ENCODE measurements at regions not wholly inside any gene's neighbourhood (a gene's known extent, or its start where the extent isn't known, plus 50 kb on each side); places are given as distances from the start of the nearest gene placed in this dataset.

DNA sequence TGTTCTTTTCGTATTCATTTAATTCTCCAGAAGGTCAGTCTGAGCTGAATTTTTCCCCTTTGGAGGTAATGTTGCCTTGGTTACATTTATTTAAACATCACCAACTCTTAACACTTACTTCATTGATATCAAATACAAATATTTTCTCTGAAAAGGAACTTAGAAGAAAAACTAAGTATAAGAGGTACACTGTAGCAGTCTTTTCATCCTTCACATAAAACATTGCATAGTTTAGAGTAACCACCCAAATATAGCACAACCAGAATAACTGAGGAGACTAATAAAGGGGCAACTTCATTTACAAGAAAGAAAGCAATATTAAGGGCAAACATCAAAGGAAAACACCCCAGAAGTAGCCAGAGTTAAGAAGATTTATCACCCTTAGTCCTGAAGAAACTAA lies 1115.0 kb upstream of the POT1 start:
- TF ChIP-seq, protein P1, sequence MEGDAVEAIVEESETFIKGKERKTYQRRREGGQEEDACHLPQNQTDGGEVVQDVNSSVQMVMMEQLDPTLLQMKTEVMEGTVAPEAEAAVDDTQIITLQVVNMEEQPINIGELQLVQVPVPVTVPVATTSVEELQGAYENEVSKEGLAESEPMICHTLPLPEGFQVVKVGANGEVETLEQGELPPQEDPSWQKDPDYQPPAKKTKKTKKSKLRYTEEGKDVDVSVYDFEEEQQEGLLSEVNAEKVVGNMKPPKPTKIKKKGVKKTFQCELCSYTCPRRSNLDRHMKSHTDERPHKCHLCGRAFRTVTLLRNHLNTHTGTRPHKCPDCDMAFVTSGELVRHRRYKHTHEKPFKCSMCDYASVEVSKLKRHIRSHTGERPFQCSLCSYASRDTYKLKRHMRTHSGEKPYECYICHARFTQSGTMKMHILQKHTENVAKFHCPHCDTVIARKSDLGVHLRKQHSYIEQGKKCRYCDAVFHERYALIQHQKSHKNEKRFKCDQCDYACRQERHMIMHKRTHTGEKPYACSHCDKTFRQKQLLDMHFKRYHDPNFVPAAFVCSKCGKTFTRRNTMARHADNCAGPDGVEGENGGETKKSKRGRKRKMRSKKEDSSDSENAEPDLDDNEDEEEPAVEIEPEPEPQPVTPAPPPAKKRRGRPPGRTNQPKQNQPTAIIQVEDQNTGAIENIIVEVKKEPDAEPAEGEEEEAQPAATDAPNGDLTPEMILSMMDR (IDR thresholded peaks at IDR 0.05 in 4 of 5, conservative IDR thresholded peaks at IDR 0.05 in 1 of 5): no peak
- TF ChIP-seq POLR2A (IDR thresholded peaks at IDR 0.05): no peak
- DNase-seq (no peak), ATAC-seq (no peak)
- H3K9me3 ChIP-seq: no peaks in the 10 kb centered on the region
- in situ Hi-C loops (cut with MboI; ENCODE audit: low sequenced_read_pairs in 4 of 4) (no loop called here), intact Hi-C loops (cut with DNase I; ENCODE audit: low total_unique reads) (no loop called here)
- H3K4me3 ChIP-seq: no peak overlapping the region
- H3K4me1 ChIP-seq: no peaks in the 10 kb centered on the region
- H3K36me3 ChIP-seq: no peaks in the 10 kb centered on the region
- H3K27ac ChIP-seq: no peak overlapping the region
- H3K27me3 ChIP-seq: no peaks in the 10 kb centered on the region

DNA sequence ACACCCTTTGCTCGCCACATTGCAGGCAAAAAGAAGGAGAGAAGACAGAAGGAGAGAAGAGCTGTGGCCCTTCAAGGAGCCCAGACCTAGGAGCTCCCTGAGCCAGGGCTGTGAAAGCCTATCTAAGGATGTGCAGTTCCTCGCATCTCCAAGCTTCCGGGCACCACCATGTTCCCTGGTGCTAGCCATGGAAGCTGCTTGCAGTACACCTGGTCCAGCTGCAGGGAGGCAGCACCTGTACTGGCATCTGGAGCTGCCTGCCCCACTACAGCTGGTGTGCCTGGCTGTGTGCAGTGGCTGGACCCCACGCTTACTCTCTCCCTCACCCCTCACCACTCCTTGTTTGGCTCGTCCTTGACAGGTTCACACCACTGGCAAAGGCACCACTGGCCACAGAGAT lies 1111.8 kb upstream of the POT1 start:
- no peak overlapping the region for H3K27ac ChIP-seq
- no peaks in the 10 kb centered on the region for H3K36me3 ChIP-seq
- DNase-seq (no peak), ATAC-seq (no peak)
- intact Hi-C loops (cut with DNase I; ENCODE audit: low total_unique reads) (no loop called here), in situ Hi-C loops (cut with MboI; ENCODE audit: low sequenced_read_pairs in 4 of 4) (no loop called here)
- no peaks in the 10 kb centered on the region for H3K9me3 ChIP-seq
- no peaks in the 10 kb centered on the region for H3K27me3 ChIP-seq
- H3K4me1 ChIP-seq: no peaks in the 10 kb centered on the region
- TF ChIP-seq, protein P1 (IDR thresholded peaks at IDR 0.05 in 4 of 5, conservative IDR thresholded peaks at IDR 0.05 in 1 of 5): no peak
- no peak for TF ChIP-seq POLR2A (IDR thresholded peaks at IDR 0.05)
- H3K4me3 ChIP-seq: no peak overlapping the region

DNA sequence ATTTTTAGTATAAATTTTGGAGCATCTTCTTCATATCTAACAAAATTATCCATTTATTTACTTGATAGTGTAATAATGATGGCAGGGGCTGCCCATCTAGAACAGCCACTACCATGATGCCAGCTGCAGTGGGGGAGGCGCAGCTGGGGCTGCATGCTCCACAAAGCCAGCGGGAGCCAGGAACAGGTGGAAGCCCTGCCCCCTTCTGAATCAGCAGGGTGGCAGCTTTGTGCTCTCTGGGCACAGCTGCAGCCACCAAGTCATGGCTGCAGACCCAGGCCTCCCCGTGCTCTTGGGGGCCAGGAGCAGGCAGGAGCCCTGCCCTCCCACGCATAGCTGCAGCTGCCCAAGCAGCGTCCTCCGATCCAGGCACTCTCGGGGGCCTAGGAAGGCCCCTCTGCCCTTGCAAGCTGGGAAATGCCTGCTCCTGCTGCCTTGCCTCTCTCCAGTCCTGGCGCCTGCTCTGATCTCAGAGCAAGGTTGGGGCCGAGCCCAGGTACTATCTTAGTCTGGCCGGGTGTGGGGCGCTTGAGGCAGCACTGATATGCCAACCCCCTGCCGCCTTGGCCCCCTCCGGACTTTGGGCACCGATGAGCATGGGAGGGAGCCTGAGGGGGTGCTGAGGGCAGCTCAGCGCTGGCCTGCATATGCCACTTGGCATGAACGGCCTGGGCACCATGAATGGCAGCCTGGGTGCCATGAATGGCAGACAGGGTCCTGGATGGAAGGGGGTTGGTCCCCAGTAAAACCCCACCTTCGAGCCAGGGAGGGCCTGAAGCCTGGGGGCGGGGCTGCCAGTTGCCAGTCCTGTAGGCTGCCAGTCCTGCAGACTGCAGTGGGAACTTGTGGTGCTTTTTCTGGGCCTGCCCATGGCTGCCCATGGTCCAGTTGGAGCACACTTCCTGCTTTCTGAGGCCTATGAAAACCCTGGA lies 1110.8 kb upstream of the POT1 start:
- TF ChIP-seq POLR2A (IDR thresholded peaks at IDR 0.05): no peak
- TF ChIP-seq, protein P1 (IDR thresholded peaks at IDR 0.05 in 4 of 5, conservative IDR thresholded peaks at IDR 0.05 in 1 of 5): no peak
- intact Hi-C loops (cut with DNase I; ENCODE audit: low total_unique reads): no loop called here
- H3K4me1 ChIP-seq: no peaks in the 10 kb centered on the region
- in situ Hi-C loops (cut with MboI; ENCODE audit: low sequenced_read_pairs in 4 of 4): no loop called here
- no peak overlapping the region for H3K4me3 ChIP-seq
- H3K27me3 ChIP-seq: no peaks in the 10 kb centered on the region
- DNase-seq: no peak
- no peaks in the 10 kb centered on the region for H3K9me3 ChIP-seq
- no peaks in the 10 kb centered on the region for H3K36me3 ChIP-seq
- ATAC-seq: no peak
- H3K27ac ChIP-seq: no peak overlapping the region

- intact Hi-C loops (cut with DNase I; ENCODE audit: low total_unique reads): no loop called here
Observed at GRCh38 chr7:126026421-126027088, 1096.9 kb upstream of the POT1 start.

More at GRCh38 chr7:126026421-126027088, 1096.9 kb upstream of the POT1 start:
- H3K27me3 ChIP-seq: no peaks in the 10 kb centered on the region
- no peak for TF ChIP-seq POLR2A (IDR thresholded peaks at IDR 0.05)
- TF ChIP-seq, protein P1 (IDR thresholded peaks at IDR 0.05 in 4 of 5, conservative IDR thresholded peaks at IDR 0.05 in 1 of 5): no peak
- no peak overlapping the region for H3K27ac ChIP-seq
- DNase-seq (no peak), ATAC-seq (no peak)
- no peaks in the 10 kb centered on the region for H3K9me3 ChIP-seq
- H3K4me3 ChIP-seq: no peak overlapping the region
- in situ Hi-C loops (cut with MboI; ENCODE audit: low sequenced_read_pairs in 4 of 4): no loop called here
- H3K4me1 ChIP-seq: no peaks in the 10 kb centered on the region
- H3K36me3 ChIP-seq: no peaks in the 10 kb centered on the region

Measured in gastrocnemius medialis (tissue), 4 donors.